ENCODE measurements at regions not wholly inside any gene's neighbourhood (a gene's known extent, or its start where the extent isn't known, plus 50 kb on each side); places are given as distances from the start of the nearest gene placed in this dataset.
"Not testable (repeated sequence)": the region's sequence is repeated elsewhere in the genome, so short reads cannot be mapped to it uniquely, and the experiment has no call there.

DNA sequence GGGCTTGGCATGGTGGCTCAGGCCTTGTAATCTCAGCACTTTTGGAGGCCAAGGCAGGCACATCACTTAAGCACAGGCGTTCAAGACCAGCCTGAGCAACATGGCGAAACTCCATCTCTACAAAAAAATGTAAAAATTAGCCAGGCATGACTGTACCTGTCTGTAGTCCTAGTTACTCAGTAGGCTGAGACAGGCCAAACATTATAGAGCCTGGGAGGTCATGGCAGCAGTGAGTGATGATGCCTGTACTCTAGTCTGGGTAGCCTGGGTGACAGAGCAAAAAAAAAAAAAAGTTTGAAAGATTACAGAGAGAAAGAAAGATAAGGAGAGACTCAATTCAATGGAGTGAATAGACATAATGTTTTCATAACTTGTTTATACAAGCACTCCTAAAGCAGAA is 556.5 kb upstream of the BRINP3 start:
- Histone ChIP-seq H3K36me3 (ENCODE audit: control insufficient read depth in 2 of 2, insufficient read depth in 2 of 2, low read length in 2 of 2) (no peaks in the 10 kb centered on the region), H3K9ac (ENCODE audit: low read length in 2 of 2) (no peak overlapping the region), H3K4me3 (ENCODE audit: low read length in 2 of 2) (no peak overlapping the region), H3K4me1 (ENCODE audit: control insufficient read depth, insufficient read depth, low read length) (no peaks in the 10 kb centered on the region), H3K27me3 (ENCODE audit: control insufficient read depth in 1 of 2, insufficient read depth in 2 of 2, low read length in 2 of 2) (no peaks in the 10 kb centered on the region), H3K27ac (ENCODE audit: low read length) (no peak overlapping the region), H3K9me3 (ENCODE audit: control insufficient read depth in 2 of 2, low read length in 2 of 2) (no peaks in the 10 kb centered on the region)

DNA sequence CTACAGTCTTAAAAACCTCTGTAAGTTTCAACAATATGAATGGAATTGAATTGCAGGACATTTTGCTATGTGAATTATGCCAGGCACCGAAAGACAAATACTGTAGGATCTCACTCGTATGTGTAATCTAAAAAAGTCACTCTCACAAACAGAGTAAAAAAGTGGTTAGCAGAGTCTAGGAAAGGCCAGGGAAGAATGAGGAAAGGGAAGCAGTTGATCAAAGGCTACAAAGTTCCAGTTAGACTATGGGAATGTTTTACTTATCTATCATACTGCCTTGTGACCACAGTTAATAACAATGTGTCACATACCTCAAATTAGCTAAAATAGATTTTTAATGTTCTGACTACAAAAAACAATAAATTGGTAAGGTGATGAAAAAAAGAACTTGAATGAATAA is 565.4 kb upstream of the BRINP3 start:
- no peaks in the 10 kb centered on the region for H3K4me1 ChIP-seq (ENCODE audit: control insufficient read depth, insufficient read depth, low read length)
- H3K27me3 ChIP-seq (ENCODE audit: control insufficient read depth in 1 of 2, insufficient read depth in 2 of 2, low read length in 2 of 2): no peaks in the 10 kb centered on the region
- no peaks in the 10 kb centered on the region for H3K9me3 ChIP-seq (ENCODE audit: control insufficient read depth in 2 of 2, low read length in 2 of 2)
- H3K36me3 ChIP-seq (ENCODE audit: control insufficient read depth in 2 of 2, insufficient read depth in 2 of 2, low read length in 2 of 2): no peaks in the 10 kb centered on the region
- no peak overlapping the region for H3K4me3 ChIP-seq (ENCODE audit: low read length in 2 of 2)
- no peak overlapping the region for H3K9ac ChIP-seq (ENCODE audit: low read length in 2 of 2)
- H3K27ac ChIP-seq (ENCODE audit: low read length): no peak overlapping the region

GRCh38 chr1:191049781-191050180 is 572.1 kb upstream of the BRINP3 start:
- Histone ChIP-seq H3K9me3 (ENCODE audit: control insufficient read depth in 2 of 2, low read length in 2 of 2) (no peaks in the 10 kb centered on the region), H3K4me3 (ENCODE audit: low read length in 2 of 2) (no peak overlapping the region), H3K36me3 (ENCODE audit: control insufficient read depth in 2 of 2, insufficient read depth in 2 of 2, low read length in 2 of 2) (no peaks in the 10 kb centered on the region), H3K27me3 (ENCODE audit: control insufficient read depth in 1 of 2, insufficient read depth in 2 of 2, low read length in 2 of 2) (no peaks in the 10 kb centered on the region), H3K27ac (ENCODE audit: low read length) (no peak overlapping the region), H3K9ac (ENCODE audit: low read length in 2 of 2) (no peak overlapping the region), H3K4me1 (ENCODE audit: control insufficient read depth, insufficient read depth, low read length) (no peaks in the 10 kb centered on the region)

DNA sequence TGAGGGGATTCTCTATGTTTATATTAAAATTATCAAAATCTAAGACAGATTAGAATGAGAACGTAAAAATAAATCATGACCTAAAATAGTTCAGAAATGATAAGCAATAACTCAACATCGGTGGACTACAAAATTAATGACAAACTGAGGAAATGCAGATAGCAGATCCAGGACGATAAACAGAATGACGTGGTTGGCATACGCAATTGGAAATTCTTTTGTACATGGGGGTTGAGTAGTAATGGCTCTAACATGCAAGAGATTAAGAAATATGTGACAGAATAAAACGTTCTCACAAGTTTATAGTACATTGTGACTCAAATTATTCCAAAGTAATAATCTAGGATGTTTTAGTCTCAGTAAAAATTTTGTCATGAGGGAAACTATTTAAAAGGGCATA is 575.2 kb upstream of the BRINP3 start:
- Histone ChIP-seq H3K4me3 (ENCODE audit: low read length in 2 of 2) (no peak overlapping the region), H3K27me3 (ENCODE audit: control insufficient read depth in 1 of 2, insufficient read depth in 2 of 2, low read length in 2 of 2) (no peaks in the 10 kb centered on the region), H3K27ac (ENCODE audit: low read length) (no peak overlapping the region), H3K4me1 (ENCODE audit: control insufficient read depth, insufficient read depth, low read length) (no peaks in the 10 kb centered on the region), H3K9ac (ENCODE audit: low read length in 2 of 2) (no peak overlapping the region), H3K36me3 (ENCODE audit: control insufficient read depth in 2 of 2, insufficient read depth in 2 of 2, low read length in 2 of 2) (no peaks in the 10 kb centered on the region), H3K9me3 (ENCODE audit: control insufficient read depth in 2 of 2, low read length in 2 of 2) (no peaks in the 10 kb centered on the region)

DNA sequence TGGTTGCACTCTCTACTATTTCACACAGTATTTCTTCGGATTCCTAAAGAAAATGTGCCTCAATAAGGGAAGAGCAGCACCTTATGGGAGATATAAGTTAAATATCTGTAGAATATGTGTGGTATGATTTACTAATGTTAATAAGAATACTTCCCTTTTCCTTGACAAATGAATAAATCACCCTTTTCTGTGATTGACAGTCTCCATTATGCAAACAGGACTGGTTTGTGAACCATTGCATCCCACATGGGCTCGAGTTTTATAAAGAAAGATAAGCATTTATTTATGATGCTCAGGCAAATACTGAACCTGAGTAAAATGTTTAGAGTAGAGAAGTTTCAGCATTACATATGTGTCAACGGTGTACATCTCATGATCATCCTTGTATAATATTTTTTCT is 587.7 kb upstream of the BRINP3 start:
- H3K27ac ChIP-seq (ENCODE audit: low read length): no peak overlapping the region
- no peaks in the 10 kb centered on the region for H3K36me3 ChIP-seq (ENCODE audit: control insufficient read depth in 2 of 2, insufficient read depth in 2 of 2, low read length in 2 of 2)
- H3K9ac ChIP-seq (ENCODE audit: low read length in 2 of 2): no peak overlapping the region
- no peaks in the 10 kb centered on the region for H3K4me1 ChIP-seq (ENCODE audit: control insufficient read depth, insufficient read depth, low read length)
- H3K9me3 ChIP-seq (ENCODE audit: control insufficient read depth in 2 of 2, low read length in 2 of 2): no peaks in the 10 kb centered on the region
- no peaks in the 10 kb centered on the region for H3K27me3 ChIP-seq (ENCODE audit: control insufficient read depth in 1 of 2, insufficient read depth in 2 of 2, low read length in 2 of 2)
- no peak overlapping the region for H3K4me3 ChIP-seq (ENCODE audit: low read length in 2 of 2)

DNA sequence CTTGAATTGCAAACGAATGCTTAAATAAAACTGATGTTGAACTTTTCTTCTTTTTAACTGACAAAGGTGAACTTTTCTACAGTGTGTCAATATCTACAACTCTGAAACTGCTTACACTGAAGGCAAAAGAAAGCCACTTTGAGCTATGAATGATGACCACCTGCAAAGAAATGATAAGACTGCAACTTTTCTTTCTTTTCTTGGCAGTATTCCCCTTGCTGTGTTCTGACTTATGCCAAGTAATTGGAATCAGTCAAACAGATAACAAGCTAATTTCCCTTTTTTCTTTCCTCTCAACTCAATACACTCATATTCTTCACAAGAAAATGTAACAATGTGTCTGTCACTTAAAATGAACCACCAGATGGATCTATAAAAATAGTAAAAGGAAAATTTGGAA is 588.1 kb upstream of the BRINP3 start:
- Histone ChIP-seq H3K4me3 (ENCODE audit: low read length in 2 of 2) (no peak overlapping the region), H3K27ac (ENCODE audit: low read length) (no peak overlapping the region), H3K9me3 (ENCODE audit: control insufficient read depth in 2 of 2, low read length in 2 of 2) (no peaks in the 10 kb centered on the region), H3K27me3 (ENCODE audit: control insufficient read depth in 1 of 2, insufficient read depth in 2 of 2, low read length in 2 of 2) (no peaks in the 10 kb centered on the region), H3K4me1 (ENCODE audit: control insufficient read depth, insufficient read depth, low read length) (no peaks in the 10 kb centered on the region), H3K36me3 (ENCODE audit: control insufficient read depth in 2 of 2, insufficient read depth in 2 of 2, low read length in 2 of 2) (no peaks in the 10 kb centered on the region), H3K9ac (ENCODE audit: low read length in 2 of 2) (no peak overlapping the region)

DNA sequence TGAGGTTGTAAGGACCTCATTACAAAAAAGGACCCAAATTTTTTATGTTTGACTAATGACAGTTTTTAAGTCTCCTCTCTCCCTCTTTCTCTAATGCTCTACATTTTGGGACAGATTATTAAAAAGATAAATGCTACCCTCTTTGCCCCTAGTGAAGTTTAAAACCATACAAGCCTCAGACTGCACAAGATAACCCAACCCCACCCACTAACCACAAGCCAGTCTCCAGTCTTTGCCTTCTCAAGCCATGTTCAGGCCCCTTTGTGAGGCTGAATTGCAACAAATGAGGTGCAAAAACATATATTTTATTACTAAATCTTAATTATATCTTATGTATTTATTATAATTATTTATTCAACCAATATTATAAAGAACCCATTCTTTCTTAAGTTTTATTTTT is 597.2 kb upstream of the BRINP3 start:
- H3K9ac ChIP-seq (ENCODE audit: low read length in 2 of 2): no peak overlapping the region
- H3K27me3 ChIP-seq (ENCODE audit: control insufficient read depth in 1 of 2, insufficient read depth in 2 of 2, low read length in 2 of 2): no peaks in the 10 kb centered on the region

GRCh38 chr1:191083090-191083489 is 605.4 kb upstream of the BRINP3 start:
- H3K9ac ChIP-seq (ENCODE audit: low read length in 2 of 2); H3K36me3 ChIP-seq (ENCODE audit: control insufficient read depth in 2 of 2, insufficient read depth in 2 of 2, low read length in 2 of 2); H3K9me3 ChIP-seq (ENCODE audit: control insufficient read depth in 2 of 2, low read length in 2 of 2); H3K27me3 ChIP-seq (ENCODE audit: control insufficient read depth in 1 of 2, insufficient read depth in 2 of 2, low read length in 2 of 2); H3K4me3 ChIP-seq (ENCODE audit: low read length in 2 of 2); H3K27ac ChIP-seq (ENCODE audit: low read length); H3K4me1 ChIP-seq (ENCODE audit: control insufficient read depth, insufficient read depth, low read length): not testable (repeated sequence)

More for the DNA sequence above, 597.2 kb upstream of the BRINP3 start:
- H3K36me3 ChIP-seq (ENCODE audit: control insufficient read depth in 2 of 2, insufficient read depth in 2 of 2, low read length in 2 of 2): no peaks in the 10 kb centered on the region
- H3K4me3 ChIP-seq (ENCODE audit: low read length in 2 of 2): no peak overlapping the region
- H3K9me3 ChIP-seq (ENCODE audit: control insufficient read depth in 2 of 2, low read length in 2 of 2): no peaks in the 10 kb centered on the region
- no peaks in the 10 kb centered on the region for H3K4me1 ChIP-seq (ENCODE audit: control insufficient read depth, insufficient read depth, low read length)
- no peak overlapping the region for H3K27ac ChIP-seq (ENCODE audit: low read length)

DNA sequence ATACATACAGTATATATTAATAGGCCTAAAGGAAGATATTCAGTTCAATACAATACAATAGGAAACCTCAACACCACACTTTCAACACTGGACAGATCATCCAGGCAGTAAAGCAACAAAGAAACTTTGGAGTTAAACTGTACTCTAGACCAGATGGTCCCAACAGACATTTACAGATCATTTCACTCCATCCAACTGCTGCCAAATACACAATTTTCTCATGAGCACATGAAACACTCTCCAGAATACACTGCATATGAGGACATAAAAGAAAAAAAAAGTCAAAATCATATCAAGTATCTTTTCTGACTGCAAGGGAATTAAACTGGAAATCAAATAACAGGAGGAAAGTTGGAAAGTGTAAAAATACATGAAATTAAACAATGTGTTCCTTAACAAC is 607.5 kb upstream of the BRINP3 start:
- Histone ChIP-seq H3K4me1 (ENCODE audit: control insufficient read depth, insufficient read depth, low read length) (no peaks in the 10 kb centered on the region), H3K36me3 (ENCODE audit: control insufficient read depth in 2 of 2, insufficient read depth in 2 of 2, low read length in 2 of 2) (no peaks in the 10 kb centered on the region), H3K4me3 (ENCODE audit: low read length in 2 of 2) (no peak overlapping the region), H3K9ac (ENCODE audit: low read length in 2 of 2) (no peak overlapping the region), H3K27ac (ENCODE audit: low read length) (no peak overlapping the region), H3K9me3 (ENCODE audit: control insufficient read depth in 2 of 2, low read length in 2 of 2) (no peaks in the 10 kb centered on the region), H3K27me3 (ENCODE audit: control insufficient read depth in 1 of 2, insufficient read depth in 2 of 2, low read length in 2 of 2) (no peaks in the 10 kb centered on the region)

DNA sequence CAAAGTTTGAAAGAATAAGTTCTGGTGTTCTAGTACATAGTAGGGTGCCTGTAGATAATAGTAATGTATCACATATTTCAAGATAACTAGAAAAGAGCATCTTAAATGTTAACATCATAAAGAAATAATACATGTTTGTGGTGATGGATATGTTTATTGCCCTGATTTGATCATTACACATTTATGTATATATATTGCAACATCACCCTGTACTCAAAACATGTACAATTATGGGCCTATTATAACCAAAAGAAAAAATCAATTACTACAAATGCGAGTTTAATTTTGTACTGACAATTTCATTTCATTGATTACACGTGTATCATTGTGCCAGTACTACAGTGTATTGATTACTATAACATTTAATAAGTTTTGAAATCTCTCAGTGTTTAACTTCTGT is 609.2 kb upstream of the BRINP3 start:
- H3K27ac ChIP-seq (ENCODE audit: low read length): no peak overlapping the region
- no peaks in the 10 kb centered on the region for H3K27me3 ChIP-seq (ENCODE audit: control insufficient read depth in 1 of 2, insufficient read depth in 2 of 2, low read length in 2 of 2)
- H3K4me3 ChIP-seq (ENCODE audit: low read length in 2 of 2): no peak overlapping the region
- no peaks in the 10 kb centered on the region for H3K36me3 ChIP-seq (ENCODE audit: control insufficient read depth in 2 of 2, insufficient read depth in 2 of 2, low read length in 2 of 2)
- no peak overlapping the region for H3K9ac ChIP-seq (ENCODE audit: low read length in 2 of 2)
- no peaks in the 10 kb centered on the region for H3K4me1 ChIP-seq (ENCODE audit: control insufficient read depth, insufficient read depth, low read length)
- H3K9me3 ChIP-seq (ENCODE audit: control insufficient read depth in 2 of 2, low read length in 2 of 2): no peaks in the 10 kb centered on the region

GRCh38 chr1:191096405-191096804 is 618.7 kb upstream of the BRINP3 start:
- H3K27ac ChIP-seq (ENCODE audit: low read length): no peak overlapping the region
- H3K36me3 ChIP-seq (ENCODE audit: control insufficient read depth in 2 of 2, insufficient read depth in 2 of 2, low read length in 2 of 2): no peaks in the 10 kb centered on the region
- no peaks in the 10 kb centered on the region for H3K4me1 ChIP-seq (ENCODE audit: control insufficient read depth, insufficient read depth, low read length)
- H3K9me3 ChIP-seq (ENCODE audit: control insufficient read depth in 2 of 2, low read length in 2 of 2): no peaks in the 10 kb centered on the region
- no peak overlapping the region for H3K4me3 ChIP-seq (ENCODE audit: low read length in 2 of 2)
- no peak overlapping the region for H3K9ac ChIP-seq (ENCODE audit: low read length in 2 of 2)
- no peaks in the 10 kb centered on the region for H3K27me3 ChIP-seq (ENCODE audit: control insufficient read depth in 1 of 2, insufficient read depth in 2 of 2, low read length in 2 of 2)

DNA sequence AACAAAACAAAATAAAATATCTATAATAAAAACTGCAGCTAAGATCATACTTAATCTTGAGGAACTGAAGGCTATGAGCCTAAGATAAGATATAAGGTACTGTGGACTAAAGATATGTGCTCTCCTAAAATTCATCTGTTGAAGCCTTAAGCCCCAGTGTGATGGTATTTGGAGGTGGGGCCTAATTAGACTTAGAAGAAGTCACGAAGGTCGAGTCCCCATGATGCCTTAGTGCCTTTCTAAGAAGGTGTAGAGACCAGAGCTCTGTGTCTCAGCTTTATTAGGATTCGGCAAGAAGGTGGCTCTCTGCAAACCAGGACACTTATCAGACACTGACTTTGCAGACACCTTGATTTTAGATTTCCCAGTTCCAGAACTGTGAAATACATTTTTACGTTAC is 622.0 kb upstream of the BRINP3 start:
- no peaks in the 10 kb centered on the region for H3K4me1 ChIP-seq (ENCODE audit: control insufficient read depth, insufficient read depth, low read length)
- H3K36me3 ChIP-seq (ENCODE audit: control insufficient read depth in 2 of 2, insufficient read depth in 2 of 2, low read length in 2 of 2): no peaks in the 10 kb centered on the region
- no peak overlapping the region for H3K27ac ChIP-seq (ENCODE audit: low read length)
- no peaks in the 10 kb centered on the region for H3K27me3 ChIP-seq (ENCODE audit: control insufficient read depth in 1 of 2, insufficient read depth in 2 of 2, low read length in 2 of 2)
- H3K9ac ChIP-seq (ENCODE audit: low read length in 2 of 2): no peak overlapping the region
- no peaks in the 10 kb centered on the region for H3K9me3 ChIP-seq (ENCODE audit: control insufficient read depth in 2 of 2, low read length in 2 of 2)
- no peak overlapping the region for H3K4me3 ChIP-seq (ENCODE audit: low read length in 2 of 2)

All from stomach smooth muscle (tissue), 2 donors.